Endothelial cell of umbilical vein (primary cell): ENCODE measurements at regions not wholly inside any gene's neighbourhood (a gene's known extent, or its start where the extent isn't known, plus 50 kb on each side); places are given as distances from the start of the nearest gene placed in this dataset.

Experiments used
- BruUV-seq: library from RNA; stranded (reverse); fragments of 400-500 nt; replicated peaks from 2 replicates; lab custom pipeline; 2021; lab: Mats Ljungman, UMichigan
- CTCF ChIA-PET: fragments of 300-600, 350-600 bp; sonication (Branson Sonifier 250); formaldehyde crosslinking; loops from one replicate; lab custom pipeline; 2021; ENCODE audit warnings: antibody characterized with exemption, inconsistent platforms; lab: Charles Lee
- POLR2A ChIA-PET: fragments of 300-600, 350-600 bp; sonication (Branson Sonifier 250); formaldehyde crosslinking; loops from one replicate; lab custom pipeline; 2021; ENCODE audit warnings: antibody characterized with exemption, inconsistent platforms; lab: Charles Lee
- DNase-seq: peaks from one replicate; pipeline ENCODE4 v3.0.0-alpha.2; 2011; ENCODE audit warnings: low read depth, low spot score
- FAIRE-seq: peaks from 2 replicates; lab custom pipeline; 2011; peaks lifted over from hg19 to GRCh38; lab: Jason Lieb, UNC
- H2AFZ ChIP-seq: 2 replicates; pipeline ENCODE4 v1.6.0; 2012; ENCODE audit warnings: low read depth, low read length, control low read depth, inconsistent platforms
- H3K27ac ChIP-seq: 2 replicates; pipeline ENCODE4 v1.5.1; 2011; ENCODE audit warnings: low read depth, mild to moderate bottlenecking, control low read depth, low read length, moderate library complexity; ENCODE audit not compliant: insufficient read depth
- H3K27me3 ChIP-seq, 2 experiments: 2 replicates each; pipeline versions ENCODE4 v1.6.0 to v1.6.1; 2011; ENCODE audit warnings: low read length in 2 of 2, mixed read lengths in 1 of 2; ENCODE audit not compliant: control insufficient read depth in 2 of 2, insufficient read depth in 2 of 2
- H3K36me3 ChIP-seq, 2 experiments: 2 replicates in 1 of 2; 3 replicates in 1 of 2; pipeline ENCODE4 v1.5.1; 2011; ENCODE audit warnings: low read length in 2 of 2, mild to moderate bottlenecking in 1 of 2, moderate library complexity in 1 of 2; ENCODE audit not compliant: control insufficient read depth in 2 of 2, insufficient read depth in 2 of 2; ENCODE audit errors: extremely low read depth in 1 of 2
- H3K4me1 ChIP-seq: 3 replicates; pipeline ENCODE4 v1.5.1; 2011; ENCODE audit warnings: mild to moderate bottlenecking, low read length; ENCODE audit not compliant: control insufficient read depth, insufficient read depth; ENCODE audit errors: extremely low read depth
- H3K4me2 ChIP-seq: 2 replicates; pipeline ENCODE4 v1.6.1; 2011; ENCODE audit warnings: low read length, control low read depth, mixed read lengths; ENCODE audit not compliant: insufficient read depth
- H3K4me3 ChIP-seq, 3 experiments: fragments of 200-600 bp in 1 of 3; sonication (generic), shearing (Covaris generic) in 1 of 3; replicated peaks in 1 of 3; 2 replicates each; pipeline ENCODE4 v1.5.1; 2011 to 2016; ENCODE audit warnings: control low read depth in 3 of 3, low read length in 3 of 3, mild to moderate bottlenecking in 2 of 3, inconsistent platforms in 1 of 3, low read depth in 1 of 3, moderate library complexity in 1 of 3; ENCODE audit not compliant: insufficient read depth in 1 of 3
- H3K79me2 ChIP-seq: 2 replicates; pipeline ENCODE4 v1.6.0; 2012; ENCODE audit warnings: low read length, inconsistent platforms; ENCODE audit not compliant: control insufficient read depth, insufficient read depth
- H3K9ac ChIP-seq: replicated peaks from 2 replicates; pipeline ENCODE3; 2011; ENCODE audit warnings: low read length, control low read depth; ENCODE audit not compliant: insufficient read depth; ENCODE audit errors: extremely low read depth
- H3K9me1 ChIP-seq: replicated peaks from 3 replicates; pipeline ENCODE4 v1.6.0; 2011; ENCODE audit warnings: mild to moderate bottlenecking, low read length; ENCODE audit not compliant: control insufficient read depth, insufficient read depth; ENCODE audit errors: extremely low read depth
- H3K9me3 ChIP-seq: replicated peaks from 2 replicates; pipeline ENCODE4 v1.5.1; 2012; ENCODE audit warnings: low read length, inconsistent platforms; ENCODE audit not compliant: control insufficient read depth, insufficient read depth
- H4K20me1 ChIP-seq: replicated peaks from 2 replicates; pipeline ENCODE3; 2011; ENCODE audit warnings: mild to moderate bottlenecking, low read length; ENCODE audit not compliant: control insufficient read depth, insufficient read depth; ENCODE audit errors: extremely low read depth
- CTCF ChIP-seq, 2 donors: IDR thresholded peaks; 1 replicate in 1 of 2; 2 replicates in 1 of 2; pipeline ENCODE4 v1.5.1; 2011; ENCODE audit warnings: low read length in 2 of 2, mild to moderate bottlenecking in 2 of 2, moderate library complexity in 2 of 2, control low read depth in 1 of 2, inconsistent platforms in 1 of 2, low read depth in 1 of 2; ENCODE audit not compliant: insufficient read depth in 1 of 2; ENCODE audit errors: extremely low read depth in 1 of 2
- EZH2 ChIP-seq: IDR thresholded peaks from 2 replicates; pipeline ENCODE4 v1.6.1; 2012; ENCODE audit warnings: borderline replicate concordance, low read depth, mild to moderate bottlenecking, moderate library complexity, low read length, inconsistent platforms; ENCODE audit not compliant: severe bottlenecking
- FOS ChIP-seq: IDR thresholded peaks from 2 replicates; pipeline ENCODE4 v1.6.1; 2011; ENCODE audit warnings: mild to moderate bottlenecking, low read length, moderate library complexity, borderline replicate concordance; ENCODE audit not compliant: insufficient read depth
- GATA2 ChIP-seq: IDR thresholded peaks from 2 replicates; pipeline ENCODE4 v1.7.0; 2011; ENCODE audit warnings: low read depth, mild to moderate bottlenecking, moderate library complexity, mixed read lengths, low read length; ENCODE audit not compliant: insufficient read length, insufficient read depth
- JUN ChIP-seq: IDR thresholded peaks from 2 replicates; pipeline ENCODE4 v1.6.1; 2011; ENCODE audit warnings: borderline replicate concordance, low read depth; ENCODE audit not compliant: insufficient read length, insufficient read depth
- MAX ChIP-seq: IDR thresholded peaks from 2 replicates; pipeline ENCODE4 v1.6.1; 2011; ENCODE audit not compliant: insufficient read depth, insufficient read length
- MYC ChIP-seq: IDR thresholded peaks from one replicate; pipeline ENCODE4 v1.6.1; 2011; ENCODE audit warnings: mild to moderate bottlenecking, low read depth, low read length
- POLR2A ChIP-seq: IDR thresholded peaks from 2 replicates; pipeline ENCODE4 v1.6.1; 2012; ENCODE audit warnings: low read depth, mild to moderate bottlenecking, control low read depth, low read length
- POLR2AphosphoS5 ChIP-seq: IDR thresholded peaks from 2 replicates; pipeline ENCODE4 v1.6.1; 2012; ENCODE audit warnings: low read depth, mild to moderate bottlenecking, control low read depth, low read length, moderate library complexity; ENCODE audit not compliant: insufficient read depth
- dilution Hi-C: fragments of 300-500 bp; cut with MboI; formaldehyde crosslinking; loops from one replicate; pipeline ENCODE4 v1.15.0; 2019; ENCODE audit warnings: low sequenced_read_pairs; ENCODE audit not compliant: extremely low pct_ligation_motif_present
- intact Hi-C: fragments of 100-400 bp; cut with micrococcal nuclease; formaldehyde crosslinking; loops from one replicate; pipeline ENCODE4 v1.10.0; 2022

GRCh38 chr6:54013966-54014365 lies 97.3 kb upstream of the MLIP start:
- dilution Hi-C loops: no loop called here
- TF ChIP-seq MYC (no peak), POLR2A (no peak), FOS (no peak), MAX (no peak), JUN (no peak), POLR2AphosphoS5 (no peak), GATA2 (no peak), EZH2 (no peak), CTCF (IDR thresholded peaks at IDR 0.05; ENCODE audit: extremely low read depth in 1 of 2, insufficient read depth in 1 of 2, low read depth in 1 of 2, low read length in 2 of 2) (no peak)
- Histone ChIP-seq H3K9me3 (no peaks in the 10 kb centered on the region), H3K4me3 (no peak overlapping the region), H3K27ac (no peak overlapping the region), H3K9me1 (no peaks in the 10 kb centered on the region), H2AFZ (no peak overlapping the region), H3K4me1 (no peaks in the 10 kb centered on the region), H3K79me2 (no peaks in the 10 kb centered on the region), H4K20me1 (no peaks in the 10 kb centered on the region), H3K27me3 (no peaks in the 10 kb centered on the region), H3K36me3 (no peaks in the 10 kb centered on the region), H3K9ac (no peak overlapping the region), H3K4me2 (no peak overlapping the region)
- FAIRE-seq (no peak), DNase-seq (no peak)
- CTCF ChIA-PET: no interaction called here
- no TSS peak for BruUV-seq
- intact Hi-C loops: no loop called here
- POLR2A ChIA-PET: no interaction called here
